ENCODE measurements at regions not wholly inside any gene's neighbourhood (a gene's known extent, or its start where the extent isn't known, plus 50 kb on each side); places are given as distances from the start of the nearest gene placed in this dataset.
"Not testable (repeated sequence)": the region's sequence is repeated elsewhere in the genome, so short reads cannot be mapped to it uniquely, and the experiment has no call there.

GRCh38 chr3:5480190-5480589 lies 292.7 kb downstream of the EDEM1 start:
- no peak for DNase-seq

- DNase-seq, result no peak
Measured at GRCh38 chr3:5485427-5485826, 297.9 kb downstream of the EDEM1 start.

GRCh38 chr3:5488771-5489170 lies 301.3 kb downstream of the EDEM1 start:
- DNase-seq, result no peak

- DNase-seq, result no peak
Measured at GRCh38 chr3:5489536-5489935, 302.0 kb downstream of the EDEM1 start.

GRCh38 chr3:5494905-5495519 lies 307.5 kb downstream of the EDEM1 start:
- DNase-seq, result no peak

- no peak for DNase-seq
Measured at GRCh38 chr3:5497497-5497896, 310.0 kb downstream of the EDEM1 start.

GRCh38 chr3:5498981-5499380 lies 311.5 kb downstream of the EDEM1 start:
- DNase-seq, result no peak

GRCh38 chr3:5499404-5499803 lies 311.9 kb downstream of the EDEM1 start:
- DNase-seq, result no peak

GRCh38 chr3:5503136-5503535 lies 315.6 kb downstream of the EDEM1 start:
- DNase-seq, result no peak

- no peak for DNase-seq
Measured at GRCh38 chr3:5504135-5504534, 316.6 kb downstream of the EDEM1 start.

GRCh38 chr3:5505163-5505562 lies 317.7 kb downstream of the EDEM1 start:
- no peak for DNase-seq

GRCh38 chr3:5505997-5506396 lies 318.5 kb downstream of the EDEM1 start:
- no peak for DNase-seq

GRCh38 chr3:5508860-5509259 lies 321.4 kb downstream of the EDEM1 start:
- DNase-seq, result not testable (repeated sequence)

- DNase-seq, result no peak
Measured at GRCh38 chr3:5510300-5510699, 322.8 kb downstream of the EDEM1 start.

GRCh38 chr3:5517921-5518320 lies 330.4 kb downstream of the EDEM1 start:
- no peak for DNase-seq

GRCh38 chr3:5520237-5520636 lies 332.7 kb downstream of the EDEM1 start:
- DNase-seq, result no peak

- no peak for DNase-seq
Measured at GRCh38 chr3:5523125-5523524, 335.6 kb downstream of the EDEM1 start.

GRCh38 chr3:5531039-5531438 lies 343.5 kb downstream of the EDEM1 start:
- DNase-seq, result no peak

- DNase-seq, result no peak
Measured at GRCh38 chr3:5531741-5532290, 344.3 kb downstream of the EDEM1 start.

GRCh38 chr3:5540532-5540931 lies 353.0 kb downstream of the EDEM1 start:
- no peak for DNase-seq

- no peak for DNase-seq
Measured at GRCh38 chr3:5542472-5542871, 355.0 kb downstream of the EDEM1 start.

GRCh38 chr3:5543047-5543446 lies 355.5 kb downstream of the EDEM1 start:
- DNase-seq, result no peak

- no peak for DNase-seq
Measured at GRCh38 chr3:5545719-5546118, 358.2 kb downstream of the EDEM1 start.

- no peak for DNase-seq
Measured at GRCh38 chr3:5553203-5553602, 365.7 kb downstream of the EDEM1 start.

- no peak for DNase-seq
Measured at GRCh38 chr3:5554245-5554747, 366.8 kb downstream of the EDEM1 start.

Measured in activated CD4-positive, alpha-beta T cell treated with anti-CD3 and anti-CD28 coated beads, Interleukin-2, amount 50 U/mL, for 48 hours (primary cell).